ENCODE measurements at regions not wholly inside any gene's neighbourhood (a gene's known extent, or its start where the extent isn't known, plus 50 kb on each side); places are given as distances from the start of the nearest gene placed in this dataset.

GRCh38 chr6:8556370-8557013 is 121.1 kb upstream of the SLC35B3 start (continued):
- TF ChIP-seq ZBTB14 (CRISPR knock-in tag; IDR thresholded peaks at IDR 0.05), result no peak
- TF ChIP-seq ZNF274 (CRISPR knock-in tag; IDR thresholded peaks at IDR 0.05), result no peak
- TF ChIP-seq MAFF (IDR thresholded peaks at IDR 0.05; ENCODE audit: low read depth, low read length), result peak; percentile 59
- TF ChIP-seq ZNF713 (CRISPR knock-in tag; IDR thresholded peaks at IDR 0.05), result no peak
- TF ChIP-seq SIX1 (CRISPR knock-in tag; IDR thresholded peaks at IDR 0.05; ENCODE audit: borderline replicate concordance), result 0 out of 2 replicates have a peak, but pooled peaks have one; percentile 22
- no peak for TF ChIP-seq GPN1 (CRISPR knock-in tag; IDR thresholded peaks at IDR 0.05; ENCODE audit: borderline replicate concordance)
- TF ChIP-seq ZFX (CRISPR knock-in tag; IDR thresholded peaks at IDR 0.05; ENCODE audit: low read depth), result no peak
- TF ChIP-seq NR2F1 (CRISPR knock-in tag; IDR thresholded peaks at IDR 0.05), result peak in 1 of 2 experiments; percentile 37; a peak in 1 of 4 replicates
- TF ChIP-seq ZSCAN22 (CRISPR knock-in tag; IDR thresholded peaks at IDR 0.05), result no peak
- TF ChIP-seq RERE (CRISPR knock-in tag; IDR thresholded peaks at IDR 0.05; ENCODE audit: low read depth), result peak; percentile 41; the same call in 1 of the 2 replicates
- 0 out of 2 replicates have a peak, but pooled peaks have one; percentile 30 for TF ChIP-seq CREM (IDR thresholded peaks at IDR 0.05)
- no peak for TF ChIP-seq CREM (CRISPR knock-in tag; IDR thresholded peaks at IDR 0.05)
- TF ChIP-seq RFX1 (IDR thresholded peaks at IDR 0.05), result no peak
- peak; percentile 21 to 60; a peak in 2 of 4 replicates for TF ChIP-seq MAFK (conservative IDR thresholded peaks at IDR 0.05 in 1 of 2, IDR thresholded peaks at IDR 0.05 in 1 of 2; ENCODE audit: low read length in 2 of 2)
- no peak for TF ChIP-seq JUN (CRISPR knock-in tag; IDR thresholded peaks at IDR 0.05)
- peak; percentile 24; the same call in 1 of the 2 replicates for TF ChIP-seq NR2F6 (IDR thresholded peaks at IDR 0.05)
- no peak for TF ChIP-seq NR2F6 (CRISPR knock-in tag; IDR thresholded peaks at IDR 0.05)
- peak; percentile 90 for TF ChIP-seq FOSL2 (CRISPR knock-in tag; IDR thresholded peaks at IDR 0.05)
- peak; percentile 65 for TF ChIP-seq ARID5B (CRISPR knock-in tag; IDR thresholded peaks at IDR 0.05)
- no peak for TF ChIP-seq ZNF230 (CRISPR knock-in tag; IDR thresholded peaks at IDR 0.05)
- peak; percentile 80; the same call in 1 of the 2 replicates for TF ChIP-seq HMG20A (CRISPR knock-in tag; IDR thresholded peaks at IDR 0.05; ENCODE audit: borderline replicate concordance)
- TF ChIP-seq ZNF547 (CRISPR knock-in tag; IDR thresholded peaks at IDR 0.05), result no peak

All from HepG2 (cell line).